ENCODE measurements at regions not wholly inside any gene's neighbourhood (a gene's known extent, or its start where the extent isn't known, plus 50 kb on each side); places are given as distances from the start of the nearest gene placed in this dataset.

- Histone ChIP-seq H3F3A (replicated peaks; ENCODE audit: low read depth) (no peaks in the 10 kb centered on the region), H3K4me2 (no peak overlapping the region), H2AFZ (no peak overlapping the region), H3K79me2 (replicated peaks; ENCODE audit: insufficient read depth) (peaks cover 91% of the 10 kb centered on the region), H4K20me1 (replicated peaks; ENCODE audit: insufficient read depth) (no peaks in the 10 kb centered on the region), H3K27me3 (ENCODE audit: insufficient read depth) (no peaks in the 10 kb centered on the region), H3K36me3 (ENCODE audit: insufficient read depth) (peaks cover 6% of the 10 kb centered on the region; the same call in 1 of the 2 replicates), H3K9me2 (ENCODE audit: insufficient read depth) (no peaks in the 10 kb centered on the region), H3K4me3 (no peak overlapping the region), H3K27ac (ENCODE audit: low read depth) (no peak overlapping the region), H3K4me1 (ENCODE audit: insufficient read depth) (peaks cover 13% of the 10 kb centered on the region; the same call in 1 of the 2 replicates)
- peaks cover 26% of the 10 kb centered on the region for H3K9me3 Mint-ChIP-seq
- H3K4me1 Mint-ChIP-seq = peaks cover 12% of the 10 kb centered on the region
- no peaks in the 10 kb centered on the region for H3K27me3 Mint-ChIP-seq (ENCODE audit: insufficient read depth, low read depth, poor library complexity)
- DNase-seq (ENCODE audit: low spot score) (no peak), ATAC-seq (no peak)
- H3K4me3 Mint-ChIP-seq = no peak overlapping the region
- H3K36me3 Mint-ChIP-seq (ENCODE audit: low read depth) = peaks cover 52% of the 10 kb centered on the region
- no peak overlapping the region for H3K27ac Mint-ChIP-seq
- TF ChIP-seq ZNF114 (CRISPR knock-in tag; IDR thresholded peaks at IDR 0.05) (no peak), NANOG (IDR thresholded peaks at IDR 0.05; ENCODE audit: borderline replicate concordance) (no peak)
Observed at GRCh38 chr7:20062932-20063331, 154.3 kb downstream of the MACC1 start.

- H3K4me1 ChIP-seq (ENCODE audit: insufficient read depth) = peaks cover 57% of the 10 kb centered on the region
- peak overlapping the region; percentile 9; the same call in 1 of the 2 replicates for H3K4me3 ChIP-seq
- ATAC-seq = peak; percentile 92
- H3K9me3 Mint-ChIP-seq = peaks cover 14% of the 10 kb centered on the region; the same call in 2 of the 3 replicates
- H3K4me2 ChIP-seq = peak overlapping the region; percentile 30
- peak overlapping the region; percentile 92 for H3K27ac Mint-ChIP-seq
- H3K9me2 ChIP-seq (ENCODE audit: insufficient read depth) = no peaks in the 10 kb centered on the region
- peaks cover 33% of the 10 kb centered on the region for H3K36me3 Mint-ChIP-seq (ENCODE audit: low read depth)
- H3K79me2 ChIP-seq (replicated peaks; ENCODE audit: insufficient read depth) = peaks cover 70% of the 10 kb centered on the region
- H2AFZ ChIP-seq = no peak overlapping the region
- TF ChIP-seq POLR2AphosphoS5 (IDR thresholded peaks at IDR 0.05; ENCODE audit: low read depth) (no peak), NANOG (IDR thresholded peaks at IDR 0.05; ENCODE audit: borderline replicate concordance) (peak; percentile 55), ETS1 (IDR thresholded peaks at IDR 0.05) (0 out of 2 replicates have a peak, but pooled peaks have one; percentile 21)
- H3F3A ChIP-seq (replicated peaks; ENCODE audit: low read depth) = no peaks in the 10 kb centered on the region
- H3K36me3 ChIP-seq (ENCODE audit: insufficient read depth) = no peaks in the 10 kb centered on the region
- H4K20me1 ChIP-seq (replicated peaks; ENCODE audit: insufficient read depth) = no peaks in the 10 kb centered on the region
- peak overlapping the region; percentile 84 for H3K27ac ChIP-seq (ENCODE audit: low read depth)
- peaks cover 49% of the 10 kb centered on the region for H3K4me1 Mint-ChIP-seq
- DNase-seq (ENCODE audit: low spot score) = peak; percentile 72
- H3K27me3 ChIP-seq (ENCODE audit: insufficient read depth) = no peaks in the 10 kb centered on the region
- peaks cover 4% of the 10 kb centered on the region for H3K27me3 Mint-ChIP-seq (ENCODE audit: insufficient read depth, low read depth, poor library complexity)
- peak overlapping the region; percentile 32; the same call in 2 of the 3 replicates for H3K4me3 Mint-ChIP-seq
Observed at GRCh38 chr7:20053334-20054104, 163.7 kb downstream of the MACC1 start.

- H3K4me1 ChIP-seq (ENCODE audit: insufficient read depth) = peaks cover 66% of the 10 kb centered on the region
- peaks cover 49% of the 10 kb centered on the region for H3K79me2 ChIP-seq (replicated peaks; ENCODE audit: insufficient read depth)
- no peak overlapping the region for H2AFZ ChIP-seq
- H3K4me3 ChIP-seq = no peak overlapping the region
- H3K27me3 Mint-ChIP-seq (ENCODE audit: insufficient read depth, low read depth, poor library complexity) = peaks cover 4% of the 10 kb centered on the region
- H3K9me2 ChIP-seq (ENCODE audit: insufficient read depth) = no peaks in the 10 kb centered on the region
- peak overlapping the region; percentile 67; the same call in 1 of the 2 replicates for H3K27ac Mint-ChIP-seq
- no peak for ATAC-seq
- H3K4me3 Mint-ChIP-seq = no peak overlapping the region
- no peaks in the 10 kb centered on the region for H3F3A ChIP-seq (replicated peaks; ENCODE audit: low read depth)
- DNase-seq (ENCODE audit: low spot score) = no peak
- no peaks in the 10 kb centered on the region for H3K36me3 ChIP-seq (ENCODE audit: insufficient read depth)
- H3K27me3 ChIP-seq (ENCODE audit: insufficient read depth) = no peaks in the 10 kb centered on the region
- H3K9me3 Mint-ChIP-seq = no peaks in the 10 kb centered on the region
- H3K27ac ChIP-seq (ENCODE audit: low read depth) = peak overlapping the region; percentile 33
- H3K4me1 Mint-ChIP-seq = peaks cover 52% of the 10 kb centered on the region
- peaks cover 14% of the 10 kb centered on the region for H3K36me3 Mint-ChIP-seq (ENCODE audit: low read depth)
- H4K20me1 ChIP-seq (replicated peaks; ENCODE audit: insufficient read depth) = no peaks in the 10 kb centered on the region
- no peak overlapping the region for H3K4me2 ChIP-seq
- TF ChIP-seq STAT1 (IDR thresholded peaks at IDR 0.05; ENCODE audit: unreplicated experiment) = no peak
- TF ChIP-seq EZH2 (IDR thresholded peaks at IDR 0.05; ENCODE audit: low read depth, unreplicated experiment) = no peak
- TF ChIP-seq CTCF (conservative IDR thresholded peaks at IDR 0.05; ENCODE audit: low read depth in 2 of 2) = no peak
- no peak for TF ChIP-seq ETS1 (IDR thresholded peaks at IDR 0.05)
- no peak for TF ChIP-seq ZNF114 (CRISPR knock-in tag; IDR thresholded peaks at IDR 0.05)
- no peak for TF ChIP-seq EZH2phosphoT487 (IDR thresholded peaks at IDR 0.05; ENCODE audit: unreplicated experiment)
- TF ChIP-seq ZNF331 (CRISPR knock-in tag; IDR thresholded peaks at IDR 0.05; ENCODE audit: low read depth) = no peak
- no peak for TF ChIP-seq NANOG (IDR thresholded peaks at IDR 0.05; ENCODE audit: borderline replicate concordance)
Observed at GRCh38 chr7:20050241-20050966, 166.8 kb downstream of the MACC1 start.

All from GM23338 (cell line).